Right ventricle myocardium inferior (tissue), 1 donor: ENCODE measurements at regions not wholly inside any gene's neighbourhood (a gene's known extent, or its start where the extent isn't known, plus 50 kb on each side); places are given as distances from the start of the nearest gene placed in this dataset.
"Not testable (repeated sequence)": the region's sequence is repeated elsewhere in the genome, so short reads cannot be mapped to it uniquely, and the experiment has no call there.

ENCODE experiments used
- ATAC-seq: fragments of 200-7000 bp; cut with Tn5 transposase; one replicate; pipeline ENCODE4 v1.9.1; 2020; ENCODE audit warnings: mild to moderate bottlenecking, moderate library complexity
- DNase-seq: peaks from one replicate; pipeline ENCODE4 v3.0.0; 2021; ENCODE audit errors: missing footprints
- intact Hi-C: fragments of 100-400 bp; cut with DNase I; formaldehyde crosslinking; loops from one replicate; pipeline ENCODE4 v1.11.0; 2022
- donor health status: DM: no; HTN: yes; CAD: no; lungs with severe emphysema.

- intact Hi-C loops = no loop called here
Observed at GRCh38 chr6:149127212-149127611, 190.3 kb upstream of the TAB2 start.

GRCh38 chr6:149128489-149129145, 188.9 kb upstream of the TAB2 start:
- intact Hi-C loops = no loop called here
- DNase-seq (no peak), ATAC-seq (peak; percentile 71)

More at GRCh38 chr6:149127212-149127611, 190.3 kb upstream of the TAB2 start:
- no peak for ATAC-seq
- no peak for DNase-seq

- DNase-seq = no peak
- ATAC-seq = peak; percentile 52
Observed at GRCh38 chr6:149129371-149130077, 188.0 kb upstream of the TAB2 start.

GRCh38 chr6:149130090-149130489, 187.4 kb upstream of the TAB2 start:
- intact Hi-C loops = no loop called here
- ATAC-seq (no peak), DNase-seq (no peak)

More at GRCh38 chr6:149129371-149130077, 188.0 kb upstream of the TAB2 start:
- intact Hi-C loops = no loop called here

GRCh38 chr6:149130508-149130907, 187.0 kb upstream of the TAB2 start:
- ATAC-seq (no peak), DNase-seq (no peak)
- intact Hi-C loops = no loop called here

GRCh38 chr6:149131891-149132290, 185.6 kb upstream of the TAB2 start:
- no peak for DNase-seq
- ATAC-seq = peak; percentile 74
- intact Hi-C loops = no loop called here

- intact Hi-C loops = no loop called here
- no peak for DNase-seq
- no peak for ATAC-seq
Observed at GRCh38 chr6:149132336-149132735, 185.2 kb upstream of the TAB2 start.

GRCh38 chr6:149134511-149134933, 183.0 kb upstream of the TAB2 start:
- intact Hi-C loops = no loop called here
- no peak for DNase-seq
- ATAC-seq = no peak

GRCh38 chr6:149135809-149136208, 181.7 kb upstream of the TAB2 start:
- no peak for DNase-seq
- intact Hi-C loops = no loop called here
- ATAC-seq = no peak

GRCh38 chr6:149136273-149136912, 181.1 kb upstream of the TAB2 start:
- DNase-seq = no peak
- intact Hi-C loops = no loop called here
- no peak for ATAC-seq

- ATAC-seq (no peak), DNase-seq (no peak)
- intact Hi-C loops = no loop called here
Observed at GRCh38 chr6:149136913-149137286, 180.6 kb upstream of the TAB2 start.

GRCh38 chr6:149137594-149137993, 179.9 kb upstream of the TAB2 start:
- peak; percentile 66 for ATAC-seq
- intact Hi-C loops = no loop called here
- DNase-seq = no peak

GRCh38 chr6:149138089-149138488, 179.4 kb upstream of the TAB2 start:
- DNase-seq (no peak), ATAC-seq (peak; percentile 84)
- intact Hi-C loops = no loop called here

GRCh38 chr6:149138699-149139294, 178.7 kb upstream of the TAB2 start:
- no peak for DNase-seq
- intact Hi-C loops = no loop called here
- ATAC-seq = no peak

GRCh38 chr6:149139782-149140136, 177.8 kb upstream of the TAB2 start:
- no peak for DNase-seq
- intact Hi-C loops = no loop called here
- ATAC-seq = no peak

GRCh38 chr6:149140137-149140909, 177.2 kb upstream of the TAB2 start:
- ATAC-seq = no peak
- intact Hi-C loops = no loop called here

GRCh38 chr6:149140910-149141290, 176.6 kb upstream of the TAB2 start:
- DNase-seq = no peak
- no peak for ATAC-seq
- intact Hi-C loops = no loop called here

More at GRCh38 chr6:149140137-149140909, 177.2 kb upstream of the TAB2 start:
- no peak for DNase-seq

- intact Hi-C loops = no loop called here
- DNase-seq (no peak), ATAC-seq (no peak)
Observed at GRCh38 chr6:149142924-149143429, 174.5 kb upstream of the TAB2 start.

- ATAC-seq, DNase-seq, intact Hi-C loops: not testable (repeated sequence)
Observed at GRCh38 chr6:149145800-149146199, 171.7 kb upstream of the TAB2 start.
